Epithelial cell of esophagus (primary cell): ENCODE measurements at regions not wholly inside any gene's neighbourhood (a gene's known extent, or its start where the extent isn't known, plus 50 kb on each side); places are given as distances from the start of the nearest gene placed in this dataset.
"Not testable (repeated sequence)": the region's sequence is repeated elsewhere in the genome, so short reads cannot be mapped to it uniquely, and the experiment has no call there.

Experiments
- DNase-seq: peaks from one replicate; pipeline ENCODE4 v3.0.0; 2010; ENCODE audit warnings: low read depth
- H3K4me3 ChIP-seq: 2 replicates; pipeline ENCODE4 v1.5.1; 2011; ENCODE audit warnings: mild to moderate bottlenecking, low read length, control low read depth
- CTCF ChIP-seq: IDR thresholded peaks from 2 replicates; pipeline ENCODE4 v1.5.1; 2011; ENCODE audit warnings: low read depth, mild to moderate bottlenecking, low read length, control low read depth, inconsistent platforms; ENCODE audit not compliant: insufficient read depth; ENCODE audit errors: missing control alignments

- no peak for TF ChIP-seq CTCF
- DNase-seq, result no peak
- H3K4me3 ChIP-seq, result no peak overlapping the region
Observed at GRCh38 chr12:67040861-67041137, 228.4 kb upstream of the CAND1 start.

GRCh38 chr12:67042697-67043131 is 226.4 kb upstream of the CAND1 start:
- H3K4me3 ChIP-seq, result no peak overlapping the region
- peak; percentile 60 for DNase-seq
- TF ChIP-seq CTCF, result no peak

- no peak overlapping the region for H3K4me3 ChIP-seq
- no peak for DNase-seq
- TF ChIP-seq CTCF, result no peak
Observed at GRCh38 chr12:67043771-67044170, 225.4 kb upstream of the CAND1 start.

- no peak for TF ChIP-seq CTCF
- no peak overlapping the region for H3K4me3 ChIP-seq
- no peak for DNase-seq
Observed at GRCh38 chr12:67045650-67046049, 223.5 kb upstream of the CAND1 start.

- DNase-seq, result no peak
- no peak for TF ChIP-seq CTCF
Observed at GRCh38 chr12:67046062-67046461, 223.1 kb upstream of the CAND1 start.

GRCh38 chr12:67047634-67048033 is 221.5 kb upstream of the CAND1 start:
- no peak for TF ChIP-seq CTCF
- no peak for DNase-seq

More at GRCh38 chr12:67046062-67046461, 223.1 kb upstream of the CAND1 start:
- H3K4me3 ChIP-seq, result no peak overlapping the region

GRCh38 chr12:67048371-67048770 is 220.8 kb upstream of the CAND1 start:
- TF ChIP-seq CTCF, result no peak
- peak; percentile 76 for DNase-seq

More at GRCh38 chr12:67047634-67048033, 221.5 kb upstream of the CAND1 start:
- H3K4me3 ChIP-seq, result no peak overlapping the region

GRCh38 chr12:67049199-67049598 is 220.0 kb upstream of the CAND1 start:
- H3K4me3 ChIP-seq, DNase-seq: not testable (repeated sequence)

More at GRCh38 chr12:67048371-67048770, 220.8 kb upstream of the CAND1 start:
- no peak overlapping the region for H3K4me3 ChIP-seq
